Glutamatergic neuron (in vitro differentiated cells): ENCODE measurements at regions not wholly inside any gene's neighbourhood (a gene's known extent, or its start where the extent isn't known, plus 50 kb on each side); places are given as distances from the start of the nearest gene placed in this dataset.

Source experiments
- DNase-seq: peaks from one replicate; pipeline ENCODE4 v3.0.0; 2022
- H3K27ac Mint-ChIP-seq: one replicate; pipeline ENCODE4 v1.8.0; 2020; ENCODE audit warnings: mild to moderate bottlenecking, mixed read lengths, inconsistent platforms; ENCODE audit not compliant: unreplicated experiment
- H3K27me3 Mint-ChIP-seq: one replicate; pipeline ENCODE4 v1.8.0; 2020; ENCODE audit warnings: mild to moderate bottlenecking, moderate library complexity, mixed read lengths, inconsistent platforms; ENCODE audit not compliant: unreplicated experiment
- H3K36me3 Mint-ChIP-seq: one replicate; pipeline ENCODE4 v1.8.0; 2020; ENCODE audit warnings: mild to moderate bottlenecking, mixed read lengths, inconsistent platforms; ENCODE audit not compliant: unreplicated experiment
- H3K4me1 Mint-ChIP-seq: one replicate; pipeline ENCODE4 v1.8.0; 2020; ENCODE audit warnings: mild to moderate bottlenecking, low read depth, mixed read lengths, inconsistent platforms; ENCODE audit not compliant: unreplicated experiment
- H3K4me3 Mint-ChIP-seq: one replicate; pipeline ENCODE4 v1.8.0; 2020; ENCODE audit warnings: mild to moderate bottlenecking, mixed read lengths, inconsistent platforms; ENCODE audit not compliant: unreplicated experiment
- H3K9me3 Mint-ChIP-seq: one replicate; pipeline ENCODE4 v1.8.0; 2020; ENCODE audit warnings: mild to moderate bottlenecking, moderate library complexity, mixed read lengths, inconsistent platforms; ENCODE audit not compliant: unreplicated experiment
- CTCF ChIP-seq: fragments of 200-600 bp; sonication (generic); IDR thresholded peaks from one replicate; pipeline ENCODE4 v1.5.0; 2021; ENCODE audit not compliant: partially characterized antibody, unreplicated experiment

GRCh38 chr17:15888436-15888835 lies 56.5 kb upstream of the ADORA2B start:
- no peak for TF ChIP-seq CTCF

GRCh38 chr17:15890279-15890892 lies 54.5 kb upstream of the ADORA2B start:
- Mint-ChIP-seq H3K27me3 (no peaks in the 10 kb centered on the region), H3K4me1 (no peaks in the 10 kb centered on the region), H3K4me3 (no peak overlapping the region), H3K36me3 (no peaks in the 10 kb centered on the region), H3K27ac (no peak overlapping the region), H3K9me3 (no peaks in the 10 kb centered on the region)
- no peak for DNase-seq
- TF ChIP-seq CTCF, result no peak

More at GRCh38 chr17:15888436-15888835, 56.5 kb upstream of the ADORA2B start:
- Mint-ChIP-seq H3K4me3 (no peak overlapping the region), H3K27ac (no peak overlapping the region), H3K9me3 (no peaks in the 10 kb centered on the region), H3K36me3 (no peaks in the 10 kb centered on the region), H3K27me3 (no peaks in the 10 kb centered on the region), H3K4me1 (no peaks in the 10 kb centered on the region)
- no peak for DNase-seq

- H3K4me1 Mint-ChIP-seq, result no peaks in the 10 kb centered on the region
- no peak overlapping the region for H3K4me3 Mint-ChIP-seq
- H3K27me3 Mint-ChIP-seq, result no peaks in the 10 kb centered on the region
- no peaks in the 10 kb centered on the region for H3K9me3 Mint-ChIP-seq
- H3K36me3 Mint-ChIP-seq, result no peaks in the 10 kb centered on the region
- no peak for TF ChIP-seq CTCF
- no peak for DNase-seq
- no peak overlapping the region for H3K27ac Mint-ChIP-seq
These were observed 53.6 kb upstream of the ADORA2B start for GRCh38 chr17:15891318-15891717.

- TF ChIP-seq CTCF, result no peak
- Mint-ChIP-seq H3K27ac (no peak overlapping the region), H3K4me3 (no peak overlapping the region), H3K36me3 (no peaks in the 10 kb centered on the region), H3K9me3 (no peaks in the 10 kb centered on the region), H3K4me1 (no peaks in the 10 kb centered on the region), H3K27me3 (no peaks in the 10 kb centered on the region)
- DNase-seq, result no peak
These were observed 52.7 kb upstream of the ADORA2B start for GRCh38 chr17:15892244-15892643.

- Mint-ChIP-seq H3K4me3 (no peak overlapping the region), H3K4me1 (no peaks in the 10 kb centered on the region), H3K27ac (no peak overlapping the region), H3K9me3 (no peaks in the 10 kb centered on the region), H3K36me3 (no peaks in the 10 kb centered on the region), H3K27me3 (no peaks in the 10 kb centered on the region)
- TF ChIP-seq CTCF, result no peak
- no peak for DNase-seq
These were observed 51.9 kb upstream of the ADORA2B start for GRCh38 chr17:15892731-15893657.
